ENCODE measurements at regions not wholly inside any gene's neighbourhood (a gene's known extent, or its start where the extent isn't known, plus 50 kb on each side); places are given as distances from the start of the nearest gene placed in this dataset.

GRCh38 chr14:85131226-85131922 lies 398.6 kb upstream of the FLRT2 start:
- DNase-seq (ENCODE audit: low spot score) = peak; percentile 71
- Mint-ChIP-seq H3K27me3 (ENCODE audit: insufficient read depth, low read depth, poor library complexity) (no peaks in the 10 kb centered on the region), H3K4me3 (no peak overlapping the region), H3K36me3 (ENCODE audit: low read depth) (no peaks in the 10 kb centered on the region), H3K4me1 (no peaks in the 10 kb centered on the region), H3K27ac (no peak overlapping the region), H3K9me3 (no peaks in the 10 kb centered on the region; the same call in 2 of the 3 replicates)
- Histone ChIP-seq H2AFZ (peak overlapping the region; percentile 74; the same call in 1 of the 2 replicates), H3K4me1 (ENCODE audit: insufficient read depth) (no peaks in the 10 kb centered on the region), H4K20me1 (replicated peaks; ENCODE audit: insufficient read depth) (no peaks in the 10 kb centered on the region), H3K4me3 (no peak overlapping the region), H3K79me2 (replicated peaks; ENCODE audit: insufficient read depth) (no peaks in the 10 kb centered on the region), H3F3A (replicated peaks; ENCODE audit: low read depth) (no peaks in the 10 kb centered on the region), H3K9me2 (ENCODE audit: insufficient read depth) (no peaks in the 10 kb centered on the region), H3K27me3 (ENCODE audit: insufficient read depth) (no peaks in the 10 kb centered on the region), H3K36me3 (ENCODE audit: insufficient read depth) (no peaks in the 10 kb centered on the region), H3K4me2 (no peak overlapping the region), H3K27ac (ENCODE audit: low read depth) (no peak overlapping the region)
- ATAC-seq = peak; percentile 95
- no peak for TF ChIP-seq EZH2phosphoT487 (IDR thresholded peaks at IDR 0.05; ENCODE audit: unreplicated experiment)
- TF ChIP-seq CTCF (conservative IDR thresholded peaks at IDR 0.05; ENCODE audit: low read depth in 2 of 2) = peak; percentile 60 to 85
- TF ChIP-seq ZNF114 (CRISPR knock-in tag; IDR thresholded peaks at IDR 0.05) = 0 out of 2 replicates have a peak, but pooled peaks have one; percentile 19

GRCh38 chr14:85142982-85143381 lies 387.0 kb upstream of the FLRT2 start:
- TF ChIP-seq JUNB (IDR thresholded peaks at IDR 0.05; ENCODE audit: unreplicated experiment) (no peak), POLR2AphosphoS5 (IDR thresholded peaks at IDR 0.05; ENCODE audit: low read depth) (no peak), NANOG (IDR thresholded peaks at IDR 0.05; ENCODE audit: borderline replicate concordance) (no peak), EZH2phosphoT487 (IDR thresholded peaks at IDR 0.05; ENCODE audit: unreplicated experiment) (no peak), CREB1 (CRISPR knock-in tag; IDR thresholded peaks at IDR 0.05; ENCODE audit: low read depth) (no peak), ZNF114 (CRISPR knock-in tag; IDR thresholded peaks at IDR 0.05) (no peak), CTCF (conservative IDR thresholded peaks at IDR 0.05; ENCODE audit: low read depth in 2 of 2) (no peak), ZNF331 (CRISPR knock-in tag; IDR thresholded peaks at IDR 0.05; ENCODE audit: low read depth) (no peak)
- no peaks in the 10 kb centered on the region for H3K4me1 Mint-ChIP-seq
- Histone ChIP-seq H3K4me3 (no peak overlapping the region), H4K20me1 (replicated peaks; ENCODE audit: insufficient read depth) (no peaks in the 10 kb centered on the region), H3K4me1 (ENCODE audit: insufficient read depth) (no peaks in the 10 kb centered on the region), H3K4me2 (no peak overlapping the region), H3K79me2 (replicated peaks; ENCODE audit: insufficient read depth) (no peaks in the 10 kb centered on the region), H3K9me2 (ENCODE audit: insufficient read depth) (no peaks in the 10 kb centered on the region), H3K27ac (ENCODE audit: low read depth) (no peak overlapping the region), H2AFZ (no peak overlapping the region), H3F3A (replicated peaks; ENCODE audit: low read depth) (no peaks in the 10 kb centered on the region), H3K36me3 (ENCODE audit: insufficient read depth) (no peaks in the 10 kb centered on the region), H3K27me3 (ENCODE audit: insufficient read depth) (no peaks in the 10 kb centered on the region)
- H3K27me3 Mint-ChIP-seq (ENCODE audit: insufficient read depth, low read depth, poor library complexity) = no peaks in the 10 kb centered on the region
- ATAC-seq (no peak), DNase-seq (ENCODE audit: low spot score) (no peak)
- H3K4me3 Mint-ChIP-seq = no peak overlapping the region
- H3K27ac Mint-ChIP-seq = no peak overlapping the region
- H3K36me3 Mint-ChIP-seq (ENCODE audit: low read depth) = no peaks in the 10 kb centered on the region
- no peaks in the 10 kb centered on the region; the same call in 2 of the 3 replicates for H3K9me3 Mint-ChIP-seq

All from GM23338 (cell line).